ENCODE measurements at regions not wholly inside any gene's neighbourhood (a gene's known extent, or its start where the extent isn't known, plus 50 kb on each side); places are given as distances from the start of the nearest gene placed in this dataset.

DNA sequence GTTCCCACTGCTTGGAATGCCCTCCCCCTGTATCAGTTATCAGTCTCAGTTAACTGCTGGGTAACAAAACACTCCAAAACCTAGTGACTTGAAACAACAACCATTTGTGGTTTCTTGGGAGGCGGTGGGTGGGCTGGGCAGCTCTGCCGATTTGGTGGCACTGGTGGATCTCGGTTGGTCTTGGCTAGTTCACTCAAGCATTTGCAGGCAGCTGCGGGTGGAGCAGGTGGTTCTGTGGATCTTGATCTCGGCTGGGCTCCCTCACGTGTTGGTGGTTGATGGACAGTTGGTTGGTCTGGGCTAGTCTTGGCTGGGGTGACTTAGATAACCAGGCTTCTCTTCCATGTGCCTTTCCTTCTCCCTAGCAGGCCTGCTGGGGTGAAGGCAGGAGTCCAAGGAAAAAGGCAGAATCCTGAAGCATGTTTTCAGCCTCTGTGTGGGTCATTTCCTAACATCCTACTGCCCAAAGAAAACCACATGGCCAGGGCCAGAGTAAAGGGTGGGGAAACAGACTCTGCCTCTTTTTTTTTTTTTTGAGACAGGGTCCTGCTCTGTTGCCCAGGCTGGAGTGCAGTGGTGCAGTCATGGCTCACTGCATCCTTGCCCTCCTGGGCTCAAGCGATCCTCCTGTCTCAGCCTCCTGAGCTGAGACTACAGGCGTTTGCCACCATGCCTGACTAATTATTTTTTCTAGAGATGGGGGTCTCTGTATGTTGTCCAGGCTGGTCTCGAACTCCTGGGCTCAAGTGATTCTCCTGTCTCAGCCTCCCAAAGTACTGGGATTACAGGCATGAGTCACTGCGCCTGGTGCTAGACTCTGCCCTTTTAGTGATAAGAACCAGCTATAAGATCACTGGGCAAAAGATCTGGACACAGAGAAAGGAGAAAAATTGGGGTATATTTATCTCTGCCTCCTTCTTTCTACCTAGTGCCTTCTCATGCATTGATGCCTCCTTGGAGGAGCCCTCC is 183.7 kb downstream of the RGS3 start:
- DNase-seq, result no peak

DNA sequence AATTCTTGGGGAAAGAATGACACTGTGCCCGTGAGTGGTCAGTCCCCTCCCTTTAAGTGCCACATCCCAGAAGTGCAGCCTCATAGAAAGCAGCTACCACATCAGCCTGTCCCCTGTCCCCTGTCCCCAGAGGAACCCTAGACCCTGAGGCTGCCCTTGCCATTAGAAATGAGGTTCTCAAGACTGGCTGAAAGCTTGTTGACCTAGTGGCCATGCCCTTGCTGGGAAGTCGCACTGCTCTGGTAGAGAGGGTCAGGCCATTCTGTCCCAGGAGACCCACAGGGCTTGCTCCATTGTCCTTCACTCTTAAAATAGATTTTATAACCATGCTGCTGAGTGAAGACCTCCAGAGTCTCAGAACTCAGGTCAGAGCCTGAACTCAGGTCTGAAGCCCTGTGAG is 184.5 kb downstream of the RGS3 start:
- DNase-seq, result no peak

DNA sequence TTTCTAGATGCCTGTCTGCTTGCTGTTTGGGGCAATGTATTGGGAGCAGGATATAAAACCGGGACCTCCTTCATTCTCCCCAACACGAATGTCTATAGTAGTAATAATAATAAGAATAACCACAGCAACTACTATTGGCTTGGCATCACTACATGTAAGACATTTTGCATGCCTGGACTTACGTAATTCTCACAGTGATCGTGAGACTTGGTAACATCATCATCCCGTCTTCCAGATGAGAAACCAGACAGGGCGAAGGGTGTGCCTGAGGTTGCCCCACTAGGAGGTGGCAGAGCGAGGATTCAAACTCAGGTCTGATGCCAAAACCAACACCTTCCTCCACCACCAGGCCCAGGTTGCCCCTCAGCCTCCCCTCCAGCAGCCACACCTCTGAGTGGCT is 185.1 kb downstream of the RGS3 start:
- DNase-seq, result no peak

DNA sequence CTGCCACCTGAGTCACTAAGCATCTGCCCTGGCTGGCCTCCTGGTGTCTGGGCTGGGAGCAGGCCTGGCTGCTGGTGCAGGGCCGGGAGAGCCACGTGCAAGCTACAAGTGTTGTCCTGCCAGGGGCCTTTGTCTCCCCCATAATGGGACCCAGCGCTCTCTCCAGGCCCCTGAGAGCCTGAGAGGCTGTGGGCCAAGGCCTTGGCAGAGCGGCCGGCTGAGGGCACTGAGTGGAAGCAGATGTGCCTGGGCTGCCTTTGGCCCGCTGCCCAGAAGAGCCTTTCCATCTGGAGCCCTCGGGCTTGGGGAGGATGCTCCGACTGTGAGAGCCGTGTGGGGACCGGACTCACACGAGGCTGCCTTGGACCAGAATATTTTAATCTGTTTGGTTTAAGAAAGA is 185.5 kb downstream of the RGS3 start:
- DNase-seq, result no peak

DNA sequence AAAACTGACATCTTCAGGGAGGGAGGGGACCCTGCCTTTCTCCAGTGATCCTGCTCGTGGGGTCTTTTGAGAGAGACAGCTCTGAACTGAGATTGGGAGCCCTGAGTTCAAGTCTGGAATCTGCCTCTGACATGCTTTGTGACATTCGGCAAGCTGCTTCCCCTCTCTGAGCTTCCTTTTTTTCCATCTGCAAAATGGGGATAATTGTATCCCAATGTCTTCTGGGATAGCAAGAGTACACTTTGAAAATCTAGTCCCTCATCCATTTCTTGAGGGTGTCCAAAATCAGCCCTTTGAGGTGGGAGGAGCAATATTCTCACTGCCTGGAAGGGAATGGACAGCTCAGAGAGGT is 186.3 kb downstream of the RGS3 start:
- DNase-seq, result no peak

DNA sequence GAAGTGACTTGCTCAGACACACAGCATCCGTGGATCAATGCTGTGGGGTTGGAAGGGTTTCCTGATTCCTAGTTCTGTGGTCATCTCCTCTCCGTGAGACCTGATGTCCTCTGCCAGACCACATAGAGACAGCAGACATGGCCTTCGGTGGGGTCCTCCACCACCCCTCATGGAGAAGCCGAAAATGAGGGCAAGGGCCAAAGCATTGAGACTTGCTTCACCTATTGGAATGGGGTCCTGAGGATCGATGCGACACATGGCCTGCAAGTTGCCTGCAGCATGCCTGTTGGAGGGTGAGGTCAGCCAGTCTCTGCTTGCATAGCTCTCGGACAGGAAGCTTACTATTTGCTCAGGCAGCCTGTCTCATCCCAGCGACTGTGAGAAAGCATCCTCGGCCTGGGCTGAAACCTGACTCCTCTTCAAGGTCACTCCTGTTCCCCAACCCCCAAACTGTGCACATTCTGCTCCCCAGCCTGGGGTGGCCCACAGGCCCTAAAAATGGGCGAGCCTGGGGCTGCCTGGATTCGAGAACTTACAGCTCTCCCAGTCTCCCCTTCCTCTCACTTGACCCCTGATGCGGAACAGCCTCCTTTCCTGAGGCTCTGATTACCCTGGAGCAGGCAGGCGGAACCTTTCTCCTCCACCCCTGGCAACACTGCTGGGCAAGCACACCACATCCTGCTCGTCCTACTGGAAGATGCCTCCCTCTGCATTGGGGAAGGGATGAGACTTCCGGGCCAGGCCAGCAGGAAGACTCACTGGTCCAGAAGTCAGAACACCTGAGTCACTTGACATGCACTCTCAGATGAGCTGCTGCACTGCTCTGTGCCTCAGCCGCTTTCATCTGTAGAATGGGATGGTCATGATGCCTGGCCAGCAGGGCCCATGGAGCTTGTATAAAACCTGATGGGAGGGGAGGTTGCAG is 186.9 kb downstream of the RGS3 start:
- peak; percentile 94 for DNase-seq

DNA sequence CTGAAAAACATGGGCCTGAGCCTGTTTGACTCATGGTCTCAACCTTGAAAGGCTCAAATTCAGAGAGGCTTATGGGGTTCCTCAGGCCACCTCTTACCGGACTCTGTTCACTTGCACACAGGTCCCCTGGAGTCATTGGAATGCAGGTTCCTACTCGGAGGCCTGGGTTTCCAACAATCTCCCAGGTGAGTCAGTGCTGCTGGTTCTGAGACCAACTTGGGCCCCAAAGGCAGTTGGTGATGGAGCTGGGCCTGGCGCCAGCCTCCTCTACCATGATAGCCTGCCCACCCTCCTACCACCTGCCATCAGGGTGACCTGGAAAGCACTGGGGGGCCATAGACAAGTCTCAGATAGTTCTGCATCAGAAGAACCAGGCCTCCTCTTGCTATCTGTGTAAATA is 188.4 kb downstream of the RGS3 start:
- no peak for DNase-seq

DNA sequence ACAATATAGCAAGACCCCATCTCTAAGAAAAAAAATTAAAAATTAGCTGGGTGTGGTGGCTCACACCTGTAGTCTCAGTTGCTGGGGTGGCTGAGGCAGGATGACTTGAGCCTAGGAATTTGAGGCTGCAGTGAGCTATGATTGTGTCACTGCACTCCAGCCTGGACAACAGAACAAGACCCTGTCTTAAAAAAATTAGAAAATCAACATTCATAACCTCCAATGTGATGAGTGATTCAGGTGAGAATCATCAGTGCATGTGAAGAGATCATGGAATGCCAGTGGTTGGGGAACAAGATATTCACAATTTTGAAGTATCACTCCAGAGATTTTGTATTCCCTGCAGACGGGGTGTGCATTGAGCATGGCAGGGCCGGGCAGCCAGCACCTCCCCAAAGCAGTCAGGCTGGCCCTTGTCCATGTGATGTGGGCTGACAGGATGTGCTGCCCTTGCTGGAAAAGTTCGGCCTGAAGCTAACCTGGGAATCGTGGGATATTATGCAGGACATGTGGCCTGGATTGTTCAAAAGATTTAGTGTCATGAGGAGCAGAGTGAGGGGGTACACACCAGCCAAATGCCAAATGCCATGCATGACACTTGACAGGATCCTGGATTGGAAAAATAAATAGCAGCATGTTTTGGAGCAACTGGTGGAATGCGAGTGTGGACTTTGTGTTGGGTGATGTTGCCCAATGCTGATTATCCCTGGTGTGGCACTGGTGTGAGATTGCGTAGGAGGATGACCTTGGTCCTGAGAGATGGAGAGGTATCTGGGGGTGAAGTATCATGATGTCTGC is 189.0 kb downstream of the RGS3 start:
- no peak for DNase-seq

DNA sequence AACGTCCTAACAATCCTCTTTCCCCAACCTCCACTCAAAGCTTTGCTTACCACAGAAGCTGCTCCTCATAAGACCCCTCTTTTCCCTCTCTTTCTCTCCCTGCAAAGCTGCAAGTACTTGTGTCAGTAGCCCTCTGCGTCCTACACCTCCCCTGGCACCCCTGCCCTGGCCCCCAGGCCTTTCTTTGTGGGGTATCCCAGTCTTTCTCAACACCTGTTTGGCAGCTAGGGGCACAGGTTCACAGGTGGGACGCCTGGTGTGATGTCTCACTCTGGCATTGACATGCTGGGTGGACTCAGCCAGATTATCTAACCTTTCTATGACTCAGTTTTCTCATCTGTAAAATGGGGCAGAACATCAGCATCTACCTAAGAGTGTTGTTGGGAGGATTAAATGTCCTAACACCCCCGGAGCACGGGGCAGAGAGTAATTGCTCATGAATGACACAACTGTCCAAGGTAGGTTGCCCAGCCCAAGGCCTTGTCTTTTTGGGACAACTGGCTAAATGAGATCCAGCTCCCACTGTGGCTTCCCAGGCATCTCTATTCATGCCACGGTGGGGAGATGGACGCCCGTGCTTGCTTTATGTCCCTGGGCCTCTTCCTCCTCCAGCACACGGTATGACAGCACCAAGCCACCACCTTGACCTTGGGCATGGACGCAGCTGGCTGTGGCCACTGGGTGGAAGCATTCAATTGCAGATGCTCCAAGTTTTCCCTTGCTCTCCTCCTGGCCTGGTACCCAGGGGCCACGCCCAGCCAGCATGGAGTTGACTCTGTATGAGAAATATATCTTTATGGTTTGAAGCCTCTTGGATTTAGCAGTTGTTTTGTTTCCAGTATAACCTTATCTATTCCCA is 190.4 kb downstream of the RGS3 start:
- DNase-seq, result no peak

DNA sequence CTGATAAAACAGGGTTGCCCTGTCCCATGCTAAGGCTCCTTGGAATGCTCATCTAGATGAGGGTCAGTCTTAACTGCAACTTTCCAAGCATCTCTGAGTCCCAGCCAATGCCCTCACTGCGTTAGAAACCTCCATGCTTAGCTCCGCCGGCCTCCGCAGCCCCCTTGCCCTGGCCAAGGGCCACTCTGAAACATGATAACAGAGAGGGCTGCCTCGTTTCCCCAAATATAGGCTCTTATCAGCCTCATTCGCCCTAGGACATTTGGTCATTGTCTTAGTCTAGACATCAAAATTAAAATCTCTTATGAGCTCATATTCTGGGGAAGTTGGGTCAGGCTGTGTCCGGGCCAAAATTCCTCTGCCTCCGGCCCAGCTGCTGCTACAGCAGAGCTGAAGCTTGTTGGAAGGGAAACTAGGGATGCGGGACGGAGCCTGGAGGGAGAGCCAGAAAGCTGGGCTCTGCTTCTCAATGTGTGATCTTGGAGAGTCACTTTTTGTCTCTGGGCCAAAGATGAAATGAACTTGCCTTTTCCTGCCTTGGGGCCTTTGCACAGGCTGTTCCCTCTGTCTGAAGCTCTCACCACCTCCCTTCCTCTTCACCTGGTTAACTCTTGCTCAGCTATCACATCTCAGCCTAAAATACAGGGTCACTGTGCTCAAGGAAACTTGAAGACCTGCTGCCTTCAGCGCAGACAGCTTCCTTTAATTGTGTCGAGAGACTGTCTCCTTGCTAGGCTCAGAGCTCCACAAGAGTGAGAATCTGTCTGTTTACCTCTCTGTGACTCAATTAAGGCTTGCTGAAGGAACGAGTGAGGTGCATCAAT is 191.3 kb downstream of the RGS3 start:
- DNase-seq, result no peak

DNA sequence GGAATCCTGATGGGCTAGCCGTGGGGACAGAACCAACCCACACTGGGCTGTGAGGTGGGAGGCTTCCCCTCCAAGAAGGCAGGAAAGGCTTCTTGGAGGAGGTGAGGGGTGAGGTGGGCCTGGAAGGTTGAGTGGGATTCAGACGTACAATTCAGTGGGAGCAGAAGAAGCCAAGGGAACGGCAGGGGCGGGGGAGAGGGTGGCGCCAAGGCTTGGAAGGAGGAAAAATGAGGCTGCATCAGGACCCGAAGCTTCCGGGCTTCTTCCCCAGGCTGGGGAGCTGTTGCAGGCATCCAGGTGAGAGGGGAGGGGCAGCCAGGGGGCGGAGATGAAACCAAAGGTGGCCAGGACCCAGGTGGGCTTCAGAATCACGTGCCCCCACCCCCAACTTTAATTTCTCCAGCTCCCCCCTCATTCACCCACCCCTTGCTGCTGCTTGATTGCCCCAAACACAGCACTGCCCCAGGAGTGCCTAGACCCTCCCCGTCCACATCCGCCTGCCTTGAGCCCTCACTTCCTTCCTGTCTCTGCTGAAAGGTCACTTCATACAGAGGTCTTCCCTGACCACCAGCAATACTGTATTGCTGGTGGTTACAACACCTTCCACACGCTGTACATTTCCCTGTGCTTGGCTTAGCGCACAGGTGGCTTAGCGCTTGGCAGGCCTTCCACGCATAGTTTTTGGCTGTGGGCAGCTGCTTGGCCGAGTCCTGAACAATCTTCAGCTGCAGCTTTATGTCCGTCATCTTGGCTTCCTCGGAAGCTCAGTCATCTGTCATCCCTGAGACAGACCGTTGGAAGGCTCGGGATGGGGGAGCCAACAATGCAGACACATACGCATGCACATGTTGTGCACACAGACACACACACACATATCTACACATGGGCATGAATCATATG is 193.5 kb downstream of the RGS3 start:
- DNase-seq, result no peak

DNA sequence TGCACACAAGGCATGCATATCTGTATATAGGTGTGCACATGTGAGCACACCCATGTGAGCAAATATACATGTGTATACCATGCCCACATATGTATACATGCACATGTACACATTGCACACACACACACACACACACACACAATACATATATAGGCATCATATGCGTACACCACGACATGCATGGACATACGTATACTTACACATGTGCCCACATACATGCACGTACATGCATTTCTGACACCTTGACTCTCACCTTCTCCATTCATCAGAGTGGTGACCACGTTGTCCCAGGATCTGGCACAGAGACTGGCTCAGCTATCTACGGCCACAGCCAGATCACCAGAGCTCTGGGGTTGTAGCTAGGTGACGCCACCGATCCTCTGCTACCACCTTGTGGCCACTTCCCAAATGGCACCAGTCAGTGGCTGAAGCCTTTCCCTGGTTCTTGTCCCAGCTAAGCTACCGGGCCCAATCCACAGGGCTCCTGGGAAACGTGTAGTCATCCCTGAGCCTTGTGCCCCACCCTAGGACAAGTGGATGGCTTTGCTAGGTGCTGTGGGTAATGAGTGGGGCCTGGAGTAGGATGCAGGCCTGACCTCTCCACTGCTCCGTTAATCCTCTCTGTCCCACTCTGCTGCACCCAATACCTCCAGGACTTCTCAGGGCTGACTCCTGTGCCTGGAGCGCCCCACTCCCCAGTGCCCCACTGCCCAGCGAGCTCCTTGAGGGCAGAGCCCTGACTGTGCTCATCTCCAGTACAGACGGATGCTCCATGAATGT is 194.4 kb downstream of the RGS3 start:
- DNase-seq, result peak; percentile 84

DNA sequence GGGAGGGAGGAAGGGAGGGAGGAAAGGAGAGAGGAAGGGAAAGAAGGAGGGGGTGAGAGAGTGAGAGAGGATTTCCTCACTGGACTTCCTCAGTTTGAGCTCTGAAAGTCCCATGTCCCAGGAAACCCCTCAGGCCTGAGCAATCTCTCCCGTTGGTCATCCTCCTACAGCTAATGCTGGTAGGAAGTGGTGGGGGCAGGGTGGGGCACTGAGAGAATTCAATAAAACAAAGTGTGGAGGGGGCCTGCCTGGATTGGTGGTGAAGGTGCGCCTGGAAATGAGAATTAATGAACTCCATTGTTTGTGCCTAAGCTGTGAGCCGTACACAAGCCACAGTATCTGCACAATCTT is 195.0 kb downstream of the RGS3 start:
- no peak for DNase-seq

DNA sequence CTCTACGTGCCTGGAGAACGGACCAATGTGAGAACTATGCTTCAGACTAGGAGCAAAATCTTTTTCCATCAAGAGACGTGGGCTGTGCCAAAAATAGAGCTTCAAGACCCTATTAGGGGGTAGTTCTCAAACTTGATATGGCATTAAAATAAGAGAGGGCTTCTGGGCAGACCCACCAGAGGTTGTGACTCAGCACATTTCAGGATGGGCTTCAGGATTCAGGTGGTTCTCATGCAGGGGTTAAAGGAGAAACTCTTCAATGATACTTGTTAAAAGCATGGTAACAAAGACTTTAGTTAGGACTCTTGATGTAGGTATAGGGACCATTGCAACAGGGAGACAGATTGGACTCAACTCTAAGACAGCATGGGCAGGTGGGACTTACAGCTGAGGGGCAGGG is 195.5 kb downstream of the RGS3 start:
- no peak for DNase-seq

DNA sequence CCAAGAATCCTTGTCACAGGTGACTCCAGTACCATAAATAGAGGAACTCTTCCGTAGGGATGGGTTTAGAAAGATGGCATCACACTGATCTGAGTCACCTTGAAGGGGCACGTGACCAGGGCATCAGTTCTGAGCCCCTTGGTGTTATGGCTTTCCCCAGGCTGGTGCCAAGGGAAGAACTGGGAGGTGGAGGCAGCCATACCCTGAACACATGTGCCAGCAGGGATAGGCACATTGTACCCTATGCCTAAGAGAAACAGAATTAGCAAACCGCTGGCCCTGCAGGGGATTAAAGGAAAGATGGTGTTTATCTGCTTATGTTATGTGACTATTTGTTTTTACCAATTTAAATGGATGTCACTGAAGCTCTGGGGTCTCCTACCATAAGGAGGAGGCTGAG is 196.2 kb downstream of the RGS3 start:
- no peak for DNase-seq

DNA sequence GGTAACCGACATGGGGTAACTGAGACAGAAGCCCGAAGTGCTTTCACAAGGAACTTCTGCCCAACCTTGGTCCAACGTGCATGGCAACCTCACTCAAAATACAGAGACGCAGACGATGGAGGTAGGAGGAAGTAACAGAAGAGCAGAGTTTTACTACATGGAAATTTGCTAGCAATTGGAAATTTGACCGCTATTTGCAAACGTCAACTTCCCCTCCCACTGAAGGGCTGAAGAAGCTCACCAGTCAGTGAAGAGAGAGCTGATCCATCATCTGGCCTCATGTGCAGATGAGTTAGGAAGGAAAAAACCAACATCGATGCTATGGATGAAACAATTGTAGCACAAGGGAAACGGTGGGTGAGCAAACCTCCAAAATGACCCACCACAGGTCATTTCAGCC is 196.7 kb downstream of the RGS3 start:
- no peak for DNase-seq

DNA sequence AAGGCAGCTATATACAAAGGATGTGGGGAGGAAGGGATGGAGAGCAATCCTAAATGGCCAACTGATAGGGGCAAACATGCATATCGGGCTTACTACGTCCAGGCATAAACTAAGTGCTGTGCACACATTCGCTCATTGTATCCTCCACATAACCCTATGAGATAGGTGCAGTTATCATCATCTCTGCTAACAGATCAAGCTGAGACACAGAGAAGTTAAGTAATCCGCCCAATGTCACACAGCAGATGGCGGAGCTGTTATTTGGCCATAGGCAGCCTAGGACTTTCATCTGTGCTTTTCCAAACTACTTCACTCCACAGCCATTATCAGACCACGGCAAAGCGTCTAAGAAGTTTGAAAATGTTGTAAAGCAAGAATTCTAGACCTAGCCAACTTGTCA is 197.5 kb downstream of the RGS3 start:
- no peak for DNase-seq

DNA sequence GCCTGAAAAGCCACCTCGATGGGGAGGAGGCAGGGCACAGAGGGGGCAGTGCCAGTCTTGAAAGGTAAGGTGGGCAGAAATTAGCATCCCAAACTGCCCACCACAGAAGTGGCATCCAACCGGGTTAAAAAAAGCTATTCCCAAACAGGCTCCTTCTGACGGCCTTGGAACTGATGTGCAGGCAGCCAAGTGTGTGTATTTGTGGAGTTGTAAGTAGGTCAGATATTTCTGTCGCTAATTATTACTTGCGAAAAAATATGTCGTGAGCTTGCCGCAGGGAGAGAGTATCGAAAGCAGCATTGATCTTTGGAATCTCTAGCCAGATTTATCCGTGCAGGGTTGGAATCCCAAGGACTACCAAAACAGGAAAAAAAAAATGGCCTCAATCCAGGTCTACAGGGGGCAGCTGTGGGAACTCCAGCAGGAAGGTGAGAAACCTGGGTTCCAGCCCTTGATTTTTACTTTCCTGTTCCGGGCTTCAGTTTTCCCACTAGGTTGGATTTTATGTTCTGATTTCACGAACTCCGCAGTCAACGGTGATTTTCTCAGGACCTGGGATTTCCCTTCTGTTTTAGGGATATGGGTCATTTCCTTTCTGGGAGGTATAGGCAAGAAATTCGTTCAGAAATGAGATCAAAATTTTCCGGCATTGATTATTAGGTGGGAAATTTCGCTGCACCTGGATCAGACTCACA is 200.8 kb downstream of the RGS3 start:
- no peak for DNase-seq

DNA sequence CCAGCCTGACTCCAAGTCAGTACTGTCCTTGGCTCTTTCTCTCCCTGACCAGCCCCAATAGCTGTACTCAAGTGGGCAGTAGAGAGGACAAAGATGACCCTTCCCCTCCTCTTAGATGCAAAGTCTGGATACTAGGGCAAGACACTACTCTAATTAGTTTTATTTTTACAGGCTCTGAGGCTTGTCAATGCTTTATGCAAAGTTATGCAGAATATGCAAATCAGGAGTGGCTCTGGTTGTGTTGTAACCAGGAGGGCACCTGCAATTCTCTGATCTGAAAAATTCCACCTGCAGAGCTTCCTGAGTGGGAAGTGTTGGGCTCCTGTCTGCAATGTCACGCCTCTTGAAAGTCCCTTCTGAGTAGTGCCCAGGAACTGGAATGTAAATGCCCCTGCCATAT is 201.5 kb downstream of the RGS3 start:
- DNase-seq, result no peak

Data from DMS53 (cell line).